H4 (cell line): ENCODE measurements at regions not wholly inside any gene's neighbourhood (a gene's known extent, or its start where the extent isn't known, plus 50 kb on each side); places are given as distances from the start of the nearest gene placed in this dataset.
A peak's percentile ranks its signal among the peaks of the same experiment; 100 is the strongest.
"Not testable (repeated sequence)": the region's sequence is repeated elsewhere in the genome, so short reads cannot be mapped to it uniquely, and the experiment has no call there.

Source experiments
- DNase-seq: peaks from one replicate; pipeline ENCODE4 v3.0.0-alpha.2; 2015; ENCODE audit warnings: low spot score

- not testable (repeated sequence) for DNase-seq
Measured at GRCh38 chr17:22044706-22045246, 352.5 kb downstream of the KCNJ18 start.

- not testable (repeated sequence) for DNase-seq
Measured at GRCh38 chr17:22047521-22047920, 355.2 kb downstream of the KCNJ18 start.

GRCh38 chr17:22048226-22048625, 355.9 kb downstream of the KCNJ18 start:
- DNase-seq = not testable (repeated sequence)

GRCh38 chr17:22050766-22051165, 358.4 kb downstream of the KCNJ18 start:
- not testable (repeated sequence) for DNase-seq

GRCh38 chr17:22052715-22053114, 360.4 kb downstream of the KCNJ18 start:
- not testable (repeated sequence) for DNase-seq

GRCh38 chr17:22056566-22056965, 364.2 kb downstream of the KCNJ18 start:
- not testable (repeated sequence) for DNase-seq

GRCh38 chr17:22075918-22076317, 383.6 kb downstream of the KCNJ18 start:
- DNase-seq = not testable (repeated sequence)

- peak; percentile 10 for DNase-seq
Measured at GRCh38 chr17:22088589-22088988, 396.3 kb downstream of the KCNJ18 start.

GRCh38 chr17:22090263-22090935, 398.1 kb downstream of the KCNJ18 start:
- peak; percentile 95 for DNase-seq

GRCh38 chr17:22091041-22091679, 398.8 kb downstream of the KCNJ18 start:
- DNase-seq = not testable (repeated sequence)

- DNase-seq = not testable (repeated sequence)
Measured at GRCh38 chr17:22091840-22092239, 399.5 kb downstream of the KCNJ18 start.

- not testable (repeated sequence) for DNase-seq
Measured at GRCh38 chr17:22095414-22095813, 403.1 kb downstream of the KCNJ18 start.

GRCh38 chr17:22099633-22100032, 407.3 kb downstream of the KCNJ18 start:
- not testable (repeated sequence) for DNase-seq

GRCh38 chr17:22102177-22102576, 409.9 kb downstream of the KCNJ18 start:
- DNase-seq = no peak

GRCh38 chr17:22116720-22117119, 424.4 kb downstream of the KCNJ18 start:
- DNase-seq = not testable (repeated sequence)

GRCh38 chr17:22117401-22117800, 425.1 kb downstream of the KCNJ18 start:
- DNase-seq = not testable (repeated sequence)

GRCh38 chr17:22119016-22119415, 426.7 kb downstream of the KCNJ18 start:
- DNase-seq = not testable (repeated sequence)

- DNase-seq = peak; percentile 24
Measured at GRCh38 chr17:22119751-22120150, 427.4 kb downstream of the KCNJ18 start.

GRCh38 chr17:22123536-22124281, 431.4 kb downstream of the KCNJ18 start:
- DNase-seq = no peak

GRCh38 chr17:22128171-22128570, 435.8 kb downstream of the KCNJ18 start:
- no peak for DNase-seq

GRCh38 chr17:22128723-22129122, 436.4 kb downstream of the KCNJ18 start:
- peak; percentile 25 for DNase-seq

- not testable (repeated sequence) for DNase-seq
Measured at GRCh38 chr17:22129920-22130319, 437.6 kb downstream of the KCNJ18 start.
